GM21825 (cell line): ENCODE measurements at regions not wholly inside any gene's neighbourhood (a gene's known extent, or its start where the extent isn't known, plus 50 kb on each side); places are given as distances from the start of the nearest gene placed in this dataset.

Experiments used
- ATAC-seq: cut with Tn5 transposase; IDR thresholded peaks from one replicate; pipeline ENCODE4 v1.9.1; 2021; ENCODE audit warnings: mild to moderate bottlenecking, moderate library complexity; ENCODE audit not compliant: unreplicated experiment

GRCh38 chr4:11132478-11132877 is 296.2 kb downstream of the HS3ST1 start:
- no peak for ATAC-seq

GRCh38 chr4:11131491-11131890 is 297.2 kb downstream of the HS3ST1 start:
- ATAC-seq: no peak

GRCh38 chr4:11130195-11130970 is 298.3 kb downstream of the HS3ST1 start:
- no peak for ATAC-seq

DNA sequence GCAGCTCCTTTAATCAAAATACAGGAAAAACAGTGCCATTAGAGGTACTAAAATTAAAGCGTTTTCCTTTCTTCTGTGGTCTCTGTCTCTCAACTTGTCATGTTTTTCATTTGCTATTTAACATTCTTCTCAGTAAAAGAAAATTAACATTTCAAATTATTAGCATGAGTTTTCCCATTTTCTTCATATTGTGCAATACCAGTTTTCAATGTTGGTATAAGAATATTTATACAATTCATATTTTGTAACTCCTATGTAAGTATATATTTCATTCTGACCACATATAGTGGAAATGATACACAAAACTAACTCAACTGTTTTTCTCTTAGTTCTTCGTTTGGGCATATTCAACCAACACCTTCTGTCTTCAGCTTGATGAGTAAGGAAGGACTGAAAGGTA is 308.3 kb downstream of the HS3ST1 start:
- no peak for ATAC-seq

GRCh38 chr4:11119474-11119873 is 309.2 kb downstream of the HS3ST1 start:
- no peak for ATAC-seq

GRCh38 chr4:11118513-11118912 is 310.2 kb downstream of the HS3ST1 start:
- no peak for ATAC-seq

DNA sequence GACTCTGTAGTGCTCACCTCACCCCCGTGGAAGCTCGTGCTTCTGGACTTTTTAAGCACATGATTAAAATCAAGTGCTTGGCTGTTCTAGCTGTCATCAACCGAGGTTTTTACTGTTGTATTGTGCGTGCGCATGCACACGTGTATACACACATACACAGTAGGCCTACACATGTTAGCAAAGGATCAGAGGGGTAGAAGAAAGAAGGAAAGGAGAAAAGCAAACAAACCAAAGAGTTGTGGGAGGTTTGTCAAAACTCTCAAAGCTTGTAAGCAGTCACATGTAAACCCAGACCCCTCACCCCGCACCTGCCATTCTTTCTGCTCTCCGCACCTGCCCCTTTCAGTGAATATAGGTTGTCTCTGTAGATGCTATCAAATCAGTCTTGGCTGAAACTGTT is 311.8 kb downstream of the HS3ST1 start:
- no peak for ATAC-seq

DNA sequence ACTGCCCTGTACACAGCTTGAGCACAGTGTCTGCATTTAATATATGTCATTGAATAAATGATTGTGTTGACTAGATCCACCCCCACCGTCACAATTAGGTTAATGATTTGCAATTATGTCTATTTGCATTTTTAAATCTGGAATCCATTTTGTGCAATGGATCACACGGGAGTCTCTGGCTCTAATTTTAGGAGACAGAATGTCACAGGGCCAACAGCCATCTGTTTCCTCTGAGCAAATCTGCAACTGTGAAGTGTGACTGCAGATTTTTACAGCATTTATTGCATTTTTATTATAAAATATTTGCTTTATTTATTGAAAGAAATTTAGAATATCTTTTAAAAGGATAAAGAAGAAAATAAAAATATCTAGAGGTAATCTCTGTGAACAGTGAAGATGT is 316.8 kb downstream of the HS3ST1 start:
- ATAC-seq: no peak

DNA sequence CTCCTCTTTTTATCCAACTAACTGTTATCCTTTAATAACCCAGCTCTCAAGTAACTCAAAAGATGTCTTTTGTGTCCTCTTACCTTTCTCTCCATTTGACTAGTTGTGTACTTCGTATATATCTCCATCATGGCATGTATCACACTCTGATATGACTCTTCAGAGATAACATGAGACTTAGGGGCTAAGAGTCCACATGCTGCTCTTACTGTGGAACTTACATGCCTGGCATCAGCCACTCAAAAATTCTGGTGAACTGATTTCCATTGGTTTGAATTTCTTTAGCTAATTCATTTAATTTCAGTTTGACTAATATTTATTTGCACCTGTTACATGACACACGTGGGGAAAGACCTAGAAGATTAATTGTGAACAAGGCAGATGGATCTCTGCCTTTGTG is 317.3 kb downstream of the HS3ST1 start:
- no peak for ATAC-seq

DNA sequence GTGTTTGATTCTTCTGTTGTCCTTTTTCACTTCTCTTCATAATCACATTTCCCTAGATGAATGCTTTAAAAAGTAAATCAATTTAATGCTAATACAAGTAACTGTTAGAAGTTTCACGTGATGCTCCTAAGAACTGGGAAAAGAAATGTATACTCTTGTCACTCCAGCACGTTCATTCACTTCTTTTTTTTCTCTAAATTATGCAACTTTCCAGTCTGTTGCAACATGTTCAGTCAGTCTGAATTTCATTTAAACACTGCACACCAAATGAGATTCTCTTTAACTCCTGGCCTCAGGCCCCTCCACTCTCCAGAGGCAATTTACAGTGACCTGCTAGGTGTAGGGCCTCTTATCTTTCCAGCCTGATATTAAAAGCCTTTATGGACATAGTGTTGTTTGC is 321.9 kb downstream of the HS3ST1 start:
- no peak for ATAC-seq

DNA sequence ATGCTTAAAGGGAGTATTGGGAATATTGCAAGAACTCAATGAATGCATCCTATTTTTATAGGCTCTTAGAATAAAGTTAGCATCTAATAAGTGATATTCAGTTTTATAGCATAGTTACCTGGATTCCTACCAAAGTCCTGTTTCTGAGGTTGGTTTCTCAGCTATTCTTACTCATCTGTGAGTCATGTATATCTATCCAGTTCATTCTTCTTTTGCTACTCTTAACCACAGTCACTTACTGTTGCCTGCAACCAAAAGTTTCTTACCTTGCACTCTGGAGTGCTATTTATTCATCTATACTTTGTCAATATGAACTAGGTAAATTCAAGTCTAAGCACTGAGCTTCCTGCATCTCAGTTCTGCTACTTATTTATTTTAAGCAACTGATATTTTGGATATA is 322.5 kb downstream of the HS3ST1 start:
- ATAC-seq: peak; percentile 54

DNA sequence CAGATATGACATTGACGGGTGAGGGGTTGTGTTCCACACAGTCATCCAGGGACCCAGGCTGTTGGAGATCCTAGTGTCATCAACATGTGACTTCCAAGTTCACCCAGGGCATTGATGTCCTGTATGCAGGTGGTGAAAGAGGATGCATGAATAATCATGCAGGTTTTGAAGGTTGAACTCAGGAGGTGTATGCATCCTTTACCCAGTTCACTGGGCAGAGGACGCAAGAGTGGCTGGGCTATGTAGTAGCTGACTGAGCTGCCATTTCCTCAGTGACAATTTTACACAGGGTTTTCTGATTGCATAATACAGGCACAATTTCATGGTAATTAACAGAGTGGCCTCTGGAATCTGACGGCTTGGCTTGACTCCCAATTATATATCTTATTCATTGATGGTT is 323.0 kb downstream of the HS3ST1 start:
- no peak for ATAC-seq

DNA sequence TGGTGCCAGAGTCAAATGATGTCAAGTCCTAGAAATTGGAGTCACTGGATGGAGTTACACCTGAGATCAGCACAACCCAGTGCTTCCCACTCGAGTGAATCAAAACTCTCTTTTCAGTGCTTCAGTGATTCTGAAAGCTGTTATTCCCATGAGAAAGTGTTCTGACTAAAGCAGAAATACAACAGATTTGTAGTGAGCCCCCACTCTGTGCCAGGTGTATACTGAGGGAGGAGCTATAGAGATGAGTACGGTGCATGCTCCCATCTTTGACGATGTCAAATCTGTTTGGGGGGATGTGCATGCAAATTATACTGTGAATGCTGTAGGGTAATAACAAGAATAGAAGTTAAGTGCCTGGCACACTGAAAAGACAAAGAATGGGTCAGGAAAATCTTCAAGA is 330.2 kb downstream of the HS3ST1 start:
- peak; percentile 41 for ATAC-seq

DNA sequence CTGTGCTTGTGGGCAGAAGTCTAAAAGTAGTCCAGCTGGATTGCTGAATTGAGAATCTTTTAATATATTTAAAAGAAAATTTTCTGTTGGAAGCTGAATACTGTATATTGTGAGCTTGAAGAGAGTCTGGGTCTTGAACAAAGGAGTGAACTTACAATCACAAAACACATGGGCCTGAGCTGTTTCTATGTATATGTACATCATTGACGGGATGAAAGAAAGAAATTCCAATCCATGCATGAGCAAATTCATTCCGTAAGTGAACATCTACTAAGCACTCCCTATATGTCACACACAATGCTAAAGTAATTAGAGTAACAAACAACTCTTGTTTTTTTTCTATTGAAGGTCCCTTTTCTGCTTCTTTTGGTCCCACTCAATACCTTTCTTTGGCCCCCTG is 331.0 kb downstream of the HS3ST1 start:
- ATAC-seq: no peak

DNA sequence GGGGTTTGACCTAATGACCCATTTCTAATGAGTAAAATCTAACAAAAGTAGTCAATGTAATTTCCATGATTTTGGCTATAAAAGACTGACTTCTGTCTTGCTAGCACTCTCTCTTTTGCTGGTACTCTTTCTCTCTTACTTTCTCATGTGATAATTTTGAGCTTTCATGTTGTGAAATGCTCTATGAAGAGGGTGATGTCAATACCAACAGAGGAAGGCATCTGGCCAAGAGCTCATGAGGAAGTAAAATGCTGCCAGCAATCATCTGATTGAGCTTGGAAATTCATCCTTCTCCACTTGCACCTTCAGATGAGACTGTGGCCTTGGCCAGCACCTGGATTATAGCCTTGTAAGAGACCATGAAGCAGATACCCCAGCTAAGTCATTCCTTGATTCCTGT is 347.7 kb downstream of the HS3ST1 start:
- ATAC-seq: no peak

- no peak for ATAC-seq
Observed at GRCh38 chr4:11079171-11079570, 349.5 kb downstream of the HS3ST1 start.

GRCh38 chr4:11074581-11075241 is 354.0 kb downstream of the HS3ST1 start:
- no peak for ATAC-seq

DNA sequence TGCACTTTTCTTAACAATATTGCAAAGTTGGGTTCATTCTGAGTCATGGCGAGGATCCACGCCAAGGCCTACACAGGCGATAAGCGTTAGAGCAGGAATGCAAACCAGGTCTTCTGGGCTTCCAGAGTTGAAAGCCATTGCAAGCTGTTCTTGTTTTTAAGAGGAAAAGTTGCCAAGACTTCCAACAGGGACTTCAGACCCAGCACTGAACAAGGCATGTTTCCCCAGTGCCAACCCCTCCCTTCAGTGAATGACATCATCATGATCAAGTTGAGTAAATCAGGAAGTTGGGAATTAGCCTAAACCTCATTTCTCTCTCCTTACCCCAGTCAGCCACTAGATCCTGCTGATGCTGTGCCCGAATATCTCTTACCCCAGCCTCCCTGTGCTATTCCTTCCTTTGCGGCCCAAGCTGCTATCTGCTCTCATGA is 355.1 kb downstream of the HS3ST1 start:
- ATAC-seq: no peak

DNA sequence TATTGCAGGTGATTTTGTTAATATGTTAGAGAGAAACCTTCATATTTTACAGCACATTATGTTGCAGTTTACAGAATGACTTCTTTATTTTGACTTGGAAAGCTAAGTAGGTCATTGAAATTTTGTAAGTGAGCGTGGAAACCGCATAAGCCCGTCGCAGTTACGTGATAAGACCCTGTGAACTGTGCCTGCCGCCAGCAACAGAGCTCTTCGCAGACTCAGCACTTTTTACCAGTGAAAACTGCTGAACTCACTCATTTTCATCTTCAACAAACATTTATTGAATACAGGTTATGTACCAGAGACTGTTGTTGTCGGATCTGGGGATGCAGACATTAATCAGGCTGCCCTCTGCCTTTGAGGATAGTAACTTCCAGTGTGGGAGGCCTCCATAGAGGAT is 355.7 kb downstream of the HS3ST1 start:
- ATAC-seq: no peak

GRCh38 chr4:11072463-11072862 is 356.2 kb downstream of the HS3ST1 start:
- no peak for ATAC-seq

DNA sequence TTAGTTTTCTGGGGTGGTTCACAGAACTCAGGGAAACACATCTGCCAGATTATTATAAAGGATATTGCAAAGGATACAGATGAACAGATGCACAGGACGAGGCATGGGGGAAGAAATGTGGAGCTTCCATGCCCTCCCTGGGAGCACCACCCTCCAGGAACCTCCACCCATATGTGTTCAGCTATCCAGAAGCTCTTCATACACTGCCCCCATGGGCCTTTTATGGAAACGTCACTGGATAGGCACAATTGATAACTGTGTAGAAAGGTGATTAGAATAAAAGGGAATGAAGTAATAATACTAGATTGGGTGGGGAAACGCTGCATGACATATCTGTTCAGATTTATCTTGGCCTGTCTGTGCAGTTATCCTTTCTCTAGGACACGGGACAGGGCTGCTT is 357.9 kb downstream of the HS3ST1 start:
- ATAC-seq: no peak

GRCh38 chr4:11069581-11070211 is 359.0 kb downstream of the HS3ST1 start:
- ATAC-seq: no peak
